HAP-1 (cell line): ENCODE measurements at regions not wholly inside any gene's neighbourhood (a gene's known extent, or its start where the extent isn't known, plus 50 kb on each side); places are given as distances from the start of the nearest gene placed in this dataset.

Experiments used
- DNase-seq, 2 experiments: peaks; one replicate each; pipeline ENCODE4 v3.0.0-alpha.2; 2016 to 2020; ENCODE audit warnings: low spot score in 2 of 2
- H3K27me3 ChIP-seq: fragments of 250-450 bp; sonication (Bioruptor Pico); 2 replicates; pipeline ENCODE4 v1.5.1; 2020; ENCODE audit warnings: low read depth, mild to moderate bottlenecking, moderate library complexity
- H3K36me3 ChIP-seq: fragments of 250-450 bp; sonication (Bioruptor Pico); replicated peaks from 2 replicates; pipeline ENCODE4 v1.5.1; 2020; ENCODE audit warnings: mild to moderate bottlenecking
- H3K4me1 ChIP-seq: fragments of 250-450 bp; sonication (Bioruptor Pico); 2 replicates; pipeline ENCODE4 v1.5.1; 2020; ENCODE audit warnings: mild to moderate bottlenecking
- H3K4me3 ChIP-seq: fragments of 250-450 bp; sonication (Bioruptor Pico); 2 replicates; pipeline ENCODE4 v1.5.1; 2020; ENCODE audit warnings: mild to moderate bottlenecking, moderate library complexity
- H3K9me3 ChIP-seq: fragments of 250-450 bp; sonication (Bioruptor Pico); 2 replicates; pipeline ENCODE4 v1.5.1; 2020; ENCODE audit warnings: mild to moderate bottlenecking, moderate library complexity
- in situ Hi-C: fragments of 300-500 bp; cut with MboI; formaldehyde crosslinking; loops from 3 replicates; pipeline ENCODE4 v1.14.3; 2020; ENCODE audit warnings: low sequenced_read_pairs, inconsistent platforms, mixed read lengths

GRCh38 chr2:183253441-183254130 lies 129.3 kb downstream of the NUP35 start:
- in situ Hi-C loops: no loop called here
- Histone ChIP-seq H3K9me3 (no peaks in the 10 kb centered on the region), H3K36me3 (no peaks in the 10 kb centered on the region), H3K4me3 (no peak overlapping the region), H3K4me1 (peaks cover 6% of the 10 kb centered on the region), H3K27me3 (no peaks in the 10 kb centered on the region)
- DNase-seq: no peak

DNA sequence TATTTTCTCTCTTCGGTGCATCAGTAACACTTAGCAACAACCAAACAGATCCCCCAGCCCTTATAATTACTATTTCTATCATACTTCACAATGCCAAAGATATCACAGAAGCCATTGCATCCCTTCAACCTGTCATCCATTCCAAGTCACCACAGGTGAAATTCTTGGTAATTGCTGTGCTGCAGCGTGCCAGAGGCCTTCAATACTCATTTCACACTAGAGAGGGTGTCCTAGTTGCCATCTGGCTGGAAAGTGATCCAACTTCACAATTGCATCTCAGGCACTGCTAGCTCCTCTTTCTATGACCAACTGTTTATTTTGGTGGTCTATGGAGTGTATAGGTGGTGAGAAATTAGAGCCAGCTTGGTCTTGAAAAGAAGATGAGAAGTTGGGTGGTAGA lies 131.2 kb downstream of the NUP35 start:
- no peak for DNase-seq
- H3K9me3 ChIP-seq: no peaks in the 10 kb centered on the region
- no peaks in the 10 kb centered on the region for H3K36me3 ChIP-seq
- in situ Hi-C loops: no loop called here
- peaks cover 3% of the 10 kb centered on the region for H3K4me1 ChIP-seq
- H3K27me3 ChIP-seq: no peaks in the 10 kb centered on the region
- no peak overlapping the region for H3K4me3 ChIP-seq

DNA sequence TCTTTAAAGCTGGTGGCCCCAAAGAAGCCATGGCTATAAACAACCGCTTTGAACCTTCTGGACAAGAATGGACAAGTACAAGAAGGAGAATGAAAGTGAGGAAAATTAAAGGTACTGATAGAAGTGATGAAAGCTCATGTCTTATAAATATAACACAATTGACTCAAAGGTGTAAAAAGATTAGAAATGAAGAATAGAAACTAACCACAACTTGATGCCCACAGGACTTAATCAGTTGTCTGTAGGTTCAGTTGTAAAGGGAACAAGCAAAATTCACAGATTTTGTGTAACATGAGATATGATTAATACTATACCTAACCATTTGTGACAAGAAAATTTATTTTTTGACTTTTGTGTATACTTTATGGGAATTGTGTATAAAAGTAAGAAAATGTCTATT lies 135.7 kb downstream of the NUP35 start:
- no peak for DNase-seq
- H3K9me3 ChIP-seq: no peaks in the 10 kb centered on the region
- H3K36me3 ChIP-seq: no peaks in the 10 kb centered on the region
- H3K4me1 ChIP-seq: no peaks in the 10 kb centered on the region
- in situ Hi-C loops: no loop called here
- no peak overlapping the region for H3K4me3 ChIP-seq
- no peaks in the 10 kb centered on the region for H3K27me3 ChIP-seq

DNA sequence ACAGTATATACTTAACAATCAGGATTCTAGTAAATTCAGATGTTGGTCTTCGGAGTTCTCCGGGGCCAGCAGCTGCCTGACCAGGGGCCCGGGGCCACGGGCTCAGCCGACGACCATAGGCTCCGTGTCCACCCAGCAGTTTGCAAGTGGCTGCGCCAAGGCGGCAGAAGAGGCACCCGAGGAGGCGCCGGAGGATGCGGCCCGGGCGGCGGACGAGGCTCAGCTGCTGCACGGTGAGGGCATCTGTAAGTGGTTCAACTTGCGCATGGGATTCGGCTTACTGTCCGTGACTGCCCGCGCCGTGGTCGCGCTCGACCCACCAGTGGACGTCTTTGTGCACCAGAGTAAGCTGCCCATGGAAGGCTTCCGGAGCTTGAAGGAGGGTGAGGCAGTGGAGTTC lies 136.3 kb downstream of the NUP35 start:
- H3K4me3 ChIP-seq: no peak overlapping the region
- no peaks in the 10 kb centered on the region for H3K36me3 ChIP-seq
- no peaks in the 10 kb centered on the region for H3K27me3 ChIP-seq
- no peak for DNase-seq
- H3K9me3 ChIP-seq: no peaks in the 10 kb centered on the region
- no peaks in the 10 kb centered on the region for H3K4me1 ChIP-seq
- in situ Hi-C loops: no loop called here

- no peaks in the 10 kb centered on the region for H3K36me3 ChIP-seq
- no peaks in the 10 kb centered on the region for H3K4me1 ChIP-seq
- no peaks in the 10 kb centered on the region for H3K27me3 ChIP-seq
- H3K4me3 ChIP-seq: no peak overlapping the region
- no peaks in the 10 kb centered on the region for H3K9me3 ChIP-seq
- DNase-seq: no peak
- in situ Hi-C loops: no loop called here
Measured at GRCh38 chr2:183264890-183265535, 140.8 kb downstream of the NUP35 start.

DNA sequence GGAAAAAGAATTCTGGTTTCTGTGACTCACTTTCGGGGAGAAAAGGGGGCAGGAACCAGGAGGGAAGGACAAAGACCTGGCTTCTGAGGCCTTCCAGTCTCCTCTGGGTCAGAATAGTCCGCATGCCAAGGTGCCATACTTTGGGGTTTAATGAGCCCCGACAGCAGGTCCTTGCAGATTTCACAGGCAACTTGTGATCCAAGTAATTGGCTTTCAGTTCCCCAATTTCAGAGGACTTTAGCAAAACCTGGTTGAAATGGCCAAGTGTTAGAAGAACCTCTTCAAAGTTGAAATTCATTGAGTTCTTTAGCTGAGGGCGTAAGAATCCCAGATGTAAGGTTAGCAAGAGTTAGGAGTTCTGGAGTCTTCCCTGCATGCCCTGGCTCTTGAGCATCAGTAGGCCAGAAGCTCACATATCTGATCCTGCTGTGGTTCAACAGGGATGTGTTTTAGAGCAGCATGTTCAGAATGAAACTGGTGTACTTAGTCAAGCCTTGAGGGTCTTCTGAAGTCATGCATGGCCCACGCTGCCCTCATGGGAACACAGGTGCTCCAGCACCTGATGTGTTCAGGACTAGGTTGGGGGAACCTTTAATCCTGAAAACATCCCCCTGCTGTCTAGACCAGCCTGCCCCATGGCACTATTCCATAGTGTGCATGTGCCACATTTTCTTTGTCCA lies 143.0 kb downstream of the NUP35 start:
- Histone ChIP-seq H3K27me3 (no peaks in the 10 kb centered on the region), H3K4me1 (no peaks in the 10 kb centered on the region), H3K36me3 (no peaks in the 10 kb centered on the region), H3K9me3 (no peaks in the 10 kb centered on the region), H3K4me3 (no peak overlapping the region)
- in situ Hi-C loops: no loop called here
- DNase-seq: no peak

DNA sequence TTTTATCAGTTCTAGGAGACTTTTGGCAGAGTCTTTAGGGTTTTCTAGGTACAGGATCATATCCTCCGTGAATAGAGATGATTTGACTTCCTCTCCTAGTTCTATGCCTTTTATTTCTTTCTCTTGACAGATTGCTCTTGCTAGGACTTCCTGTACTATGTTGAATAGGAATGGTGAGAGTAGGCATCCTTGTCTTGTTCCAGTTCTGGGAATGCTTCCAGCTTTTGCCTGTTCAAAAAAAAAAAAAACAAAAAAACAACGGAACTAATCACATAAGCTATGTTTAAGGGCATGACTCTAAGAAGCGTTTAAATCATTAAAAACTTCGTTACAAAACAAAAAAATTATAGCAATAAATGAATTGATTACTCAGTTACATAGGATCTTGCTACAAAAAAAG lies 145.7 kb downstream of the NUP35 start:
- no peak for DNase-seq
- H3K9me3 ChIP-seq: no peaks in the 10 kb centered on the region
- no peaks in the 10 kb centered on the region for H3K4me1 ChIP-seq
- no peak overlapping the region for H3K4me3 ChIP-seq
- in situ Hi-C loops: no loop called here
- H3K36me3 ChIP-seq: no peaks in the 10 kb centered on the region
- no peaks in the 10 kb centered on the region for H3K27me3 ChIP-seq

DNA sequence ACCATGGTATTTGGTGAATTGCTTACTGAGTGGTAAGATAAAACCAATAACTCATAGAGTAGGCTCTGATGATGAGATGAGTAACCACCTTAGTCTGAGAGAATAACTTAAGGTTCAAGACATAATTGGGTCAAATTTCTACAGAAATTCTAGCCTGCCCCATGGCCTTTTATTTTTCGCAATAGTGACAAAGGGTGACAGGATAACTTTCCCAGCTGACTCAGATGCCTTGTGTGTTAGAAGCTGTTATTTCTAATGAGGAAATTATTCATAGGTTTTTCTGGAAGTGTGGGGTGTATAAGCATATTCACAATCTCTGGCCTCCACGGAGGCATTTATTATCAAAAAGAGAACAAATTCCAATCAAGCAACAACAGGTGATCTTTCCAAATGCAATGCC lies 159.0 kb downstream of the NUP35 start:
- in situ Hi-C loops: no loop called here
- H3K4me1 ChIP-seq: no peaks in the 10 kb centered on the region
- no peak overlapping the region for H3K4me3 ChIP-seq
- DNase-seq: no peak
- no peaks in the 10 kb centered on the region for H3K36me3 ChIP-seq
- H3K27me3 ChIP-seq: no peaks in the 10 kb centered on the region
- H3K9me3 ChIP-seq: no peaks in the 10 kb centered on the region

- Histone ChIP-seq H3K9me3 (no peaks in the 10 kb centered on the region), H3K36me3 (no peaks in the 10 kb centered on the region), H3K4me3 (no peak overlapping the region), H3K27me3 (no peaks in the 10 kb centered on the region), H3K4me1 (no peaks in the 10 kb centered on the region)
- in situ Hi-C loops: no loop called here
- no peak for DNase-seq
Measured at GRCh38 chr2:183284606-183285005, 160.4 kb downstream of the NUP35 start.

DNA sequence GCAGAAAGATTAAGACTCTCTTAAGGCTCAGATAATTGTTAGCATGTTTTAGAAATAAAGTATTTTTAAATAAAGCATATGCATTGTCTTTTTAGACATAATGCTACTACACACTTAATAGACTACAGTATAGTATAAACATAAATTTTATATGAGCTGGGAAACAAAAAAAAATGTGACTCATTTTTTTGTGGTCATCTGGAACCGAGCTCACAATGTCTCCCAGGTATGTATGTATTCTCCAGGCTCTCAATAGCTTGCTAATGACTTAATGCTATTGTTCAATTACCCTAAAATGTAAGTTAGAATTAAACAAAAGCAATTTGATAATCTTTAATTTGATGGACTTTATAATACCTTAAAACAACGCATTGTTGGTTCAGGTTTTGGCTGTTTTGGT lies 167.2 kb downstream of the NUP35 start:
- in situ Hi-C loops: no loop called here
- H3K27me3 ChIP-seq: no peaks in the 10 kb centered on the region
- H3K36me3 ChIP-seq: no peaks in the 10 kb centered on the region
- no peaks in the 10 kb centered on the region for H3K9me3 ChIP-seq
- no peaks in the 10 kb centered on the region for H3K4me1 ChIP-seq
- H3K4me3 ChIP-seq: no peak overlapping the region
- no peak for DNase-seq

DNA sequence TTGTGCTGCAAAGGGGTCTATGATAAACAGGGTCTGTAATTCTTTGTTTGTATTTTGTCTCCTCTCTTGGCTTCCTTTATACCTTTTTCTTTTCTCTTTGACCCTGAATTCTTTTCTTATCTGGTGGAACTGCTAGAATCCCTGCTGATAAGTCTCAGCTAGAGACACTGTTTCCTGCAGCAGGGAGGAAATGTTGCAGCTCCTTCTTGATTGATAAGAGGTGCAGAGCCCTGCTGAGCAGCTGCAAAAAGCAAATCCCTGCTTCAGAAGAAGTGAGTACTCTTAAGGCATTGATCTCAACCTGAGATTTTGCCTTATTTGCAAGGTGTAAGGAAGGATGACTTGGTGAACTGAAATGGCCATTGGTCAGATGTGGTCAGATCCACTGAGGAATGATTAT lies 167.8 kb downstream of the NUP35 start:
- no peak for DNase-seq
- in situ Hi-C loops: no loop called here
- H3K27me3 ChIP-seq: no peaks in the 10 kb centered on the region
- H3K4me1 ChIP-seq: no peaks in the 10 kb centered on the region
- no peak overlapping the region for H3K4me3 ChIP-seq
- H3K36me3 ChIP-seq: no peaks in the 10 kb centered on the region
- H3K9me3 ChIP-seq: no peaks in the 10 kb centered on the region

DNA sequence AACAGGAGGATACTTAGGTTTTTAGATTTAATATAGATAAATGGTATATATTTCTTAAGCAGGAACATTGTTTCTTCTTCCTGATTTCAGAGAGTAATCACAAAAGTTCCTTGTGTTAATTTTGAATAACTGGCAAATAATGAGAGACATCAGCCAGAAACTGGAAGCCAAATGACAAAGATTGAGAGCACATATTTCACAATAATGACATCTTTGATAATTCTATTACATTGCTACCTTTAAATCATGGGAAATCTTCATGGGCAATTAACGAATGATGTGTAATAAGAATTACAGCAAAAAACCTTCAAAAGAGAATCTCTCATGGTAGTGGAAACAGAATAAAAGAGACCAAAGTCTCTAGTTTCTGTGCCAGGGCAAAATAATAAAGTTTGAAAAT lies 215.1 kb downstream of the NUP35 start:
- DNase-seq: no peak
- no peaks in the 10 kb centered on the region for H3K27me3 ChIP-seq
- no peaks in the 10 kb centered on the region for H3K9me3 ChIP-seq
- no peak overlapping the region for H3K4me3 ChIP-seq
- H3K4me1 ChIP-seq: no peaks in the 10 kb centered on the region
- in situ Hi-C loops: no loop called here
- H3K36me3 ChIP-seq: no peaks in the 10 kb centered on the region

- in situ Hi-C loops: no loop called here
- Histone ChIP-seq H3K9me3 (no peaks in the 10 kb centered on the region), H3K27me3 (no peaks in the 10 kb centered on the region), H3K4me1 (no peaks in the 10 kb centered on the region), H3K4me3 (no peak overlapping the region), H3K36me3 (no peaks in the 10 kb centered on the region)
- DNase-seq: no peak
Measured at GRCh38 chr2:183341057-183341456, 216.8 kb downstream of the NUP35 start.

- in situ Hi-C loops: no loop called here
- no peaks in the 10 kb centered on the region for H3K9me3 ChIP-seq
- DNase-seq: no peak
- H3K36me3 ChIP-seq: no peaks in the 10 kb centered on the region
- no peak overlapping the region for H3K4me3 ChIP-seq
- no peaks in the 10 kb centered on the region for H3K4me1 ChIP-seq
- H3K27me3 ChIP-seq: no peaks in the 10 kb centered on the region
Measured at GRCh38 chr2:183347969-183348368, 223.7 kb downstream of the NUP35 start.
